ENCODE measurements at regions not wholly inside any gene's neighbourhood (a gene's known extent, or its start where the extent isn't known, plus 50 kb on each side); places are given as distances from the start of the nearest gene placed in this dataset.

DNA sequence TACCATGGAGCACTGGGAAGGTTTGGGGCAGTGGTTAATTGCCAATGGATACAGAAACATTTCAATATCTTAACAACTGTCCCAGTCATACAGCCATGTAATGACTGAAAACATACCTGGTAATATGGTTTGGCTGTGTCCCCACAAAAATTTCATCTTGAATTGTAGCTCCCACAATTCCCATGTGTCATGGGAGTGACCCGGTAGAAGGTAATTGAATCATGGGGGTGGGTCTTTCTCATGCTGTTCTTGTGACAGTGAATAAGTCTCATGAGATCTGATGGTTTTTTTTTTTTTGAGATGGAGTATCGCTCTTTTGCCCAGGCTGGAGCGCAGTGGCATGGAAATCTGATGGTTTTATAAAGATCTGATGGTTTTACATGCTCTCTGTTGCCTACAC is 284.4 kb downstream of the TCF7L2 start:
- H3K9me3 ChIP-seq (ENCODE audit: insufficient read depth, low read length, severe bottlenecking) = no peaks in the 10 kb centered on the region
- H3K79me2 ChIP-seq (ENCODE audit: insufficient read depth, low read length) = no peaks in the 10 kb centered on the region
- no peak for TF ChIP-seq EZH2 (IDR thresholded peaks at IDR 0.05; ENCODE audit: borderline replicate concordance, low read depth, low read length, severe bottlenecking)
- TF ChIP-seq, protein P1, sequence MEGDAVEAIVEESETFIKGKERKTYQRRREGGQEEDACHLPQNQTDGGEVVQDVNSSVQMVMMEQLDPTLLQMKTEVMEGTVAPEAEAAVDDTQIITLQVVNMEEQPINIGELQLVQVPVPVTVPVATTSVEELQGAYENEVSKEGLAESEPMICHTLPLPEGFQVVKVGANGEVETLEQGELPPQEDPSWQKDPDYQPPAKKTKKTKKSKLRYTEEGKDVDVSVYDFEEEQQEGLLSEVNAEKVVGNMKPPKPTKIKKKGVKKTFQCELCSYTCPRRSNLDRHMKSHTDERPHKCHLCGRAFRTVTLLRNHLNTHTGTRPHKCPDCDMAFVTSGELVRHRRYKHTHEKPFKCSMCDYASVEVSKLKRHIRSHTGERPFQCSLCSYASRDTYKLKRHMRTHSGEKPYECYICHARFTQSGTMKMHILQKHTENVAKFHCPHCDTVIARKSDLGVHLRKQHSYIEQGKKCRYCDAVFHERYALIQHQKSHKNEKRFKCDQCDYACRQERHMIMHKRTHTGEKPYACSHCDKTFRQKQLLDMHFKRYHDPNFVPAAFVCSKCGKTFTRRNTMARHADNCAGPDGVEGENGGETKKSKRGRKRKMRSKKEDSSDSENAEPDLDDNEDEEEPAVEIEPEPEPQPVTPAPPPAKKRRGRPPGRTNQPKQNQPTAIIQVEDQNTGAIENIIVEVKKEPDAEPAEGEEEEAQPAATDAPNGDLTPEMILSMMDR (IDR thresholded peaks at IDR 0.05; ENCODE audit: borderline replicate concordance, extremely low read depth, low read length, poor library complexity, severe bottlenecking) = no peak
- H3K9ac ChIP-seq (ENCODE audit: low read depth, low read length) = no peak overlapping the region
- H3K4me3 ChIP-seq (ENCODE audit: low read depth in 1 of 2, low read length in 2 of 2) = no peak overlapping the region
- no peak overlapping the region for H3K27ac ChIP-seq (ENCODE audit: low read length)
- no peaks in the 10 kb centered on the region for H3K36me3 ChIP-seq (ENCODE audit: insufficient read depth, low read length)
- no peaks in the 10 kb centered on the region for H4K20me1 ChIP-seq (ENCODE audit: insufficient read depth, low read length)
- H2AFZ ChIP-seq (ENCODE audit: low read depth, low read length) = no peak overlapping the region
- H3K4me2 ChIP-seq (ENCODE audit: insufficient read depth, low read length) = no peak overlapping the region
- ATAC-seq (ENCODE audit: insufficient read depth, low read depth) = no peak
- no peak for DNase-seq
- H3K27me3 ChIP-seq (ENCODE audit: insufficient read depth, low read length, poor library complexity) = no peaks in the 10 kb centered on the region
- no peaks in the 10 kb centered on the region for H3K4me1 ChIP-seq (ENCODE audit: insufficient read depth, low read length)

GRCh38 chr10:113235508-113235907 is 285.5 kb downstream of the TCF7L2 start:
- ATAC-seq (ENCODE audit: insufficient read depth, low read depth) (no peak), DNase-seq (no peak)
- TF ChIP-seq, protein P1 (IDR thresholded peaks at IDR 0.05; ENCODE audit: borderline replicate concordance, extremely low read depth, low read length, poor library complexity, severe bottlenecking) = no peak
- no peak for TF ChIP-seq EZH2 (IDR thresholded peaks at IDR 0.05; ENCODE audit: borderline replicate concordance, low read depth, low read length, severe bottlenecking)
- H3K4me2 ChIP-seq (ENCODE audit: insufficient read depth, low read length) = no peak overlapping the region
- no peak overlapping the region for H3K4me3 ChIP-seq (ENCODE audit: low read depth in 1 of 2, low read length in 2 of 2)
- H3K27ac ChIP-seq (ENCODE audit: low read length) = no peak overlapping the region
- H4K20me1 ChIP-seq (ENCODE audit: insufficient read depth, low read length) = no peaks in the 10 kb centered on the region
- H3K4me1 ChIP-seq (ENCODE audit: insufficient read depth, low read length) = no peaks in the 10 kb centered on the region
- H3K9ac ChIP-seq (ENCODE audit: low read depth, low read length) = no peak overlapping the region
- H2AFZ ChIP-seq (ENCODE audit: low read depth, low read length) = no peak overlapping the region
- no peaks in the 10 kb centered on the region for H3K9me3 ChIP-seq (ENCODE audit: insufficient read depth, low read length, severe bottlenecking)
- no peaks in the 10 kb centered on the region for H3K27me3 ChIP-seq (ENCODE audit: insufficient read depth, low read length, poor library complexity)
- H3K79me2 ChIP-seq (ENCODE audit: insufficient read depth, low read length) = no peaks in the 10 kb centered on the region
- H3K36me3 ChIP-seq (ENCODE audit: insufficient read depth, low read length) = no peaks in the 10 kb centered on the region

GRCh38 chr10:113236998-113237397 is 287.0 kb downstream of the TCF7L2 start:
- Histone ChIP-seq H3K36me3 (ENCODE audit: insufficient read depth, low read length) (no peaks in the 10 kb centered on the region), H3K79me2 (ENCODE audit: insufficient read depth, low read length) (no peaks in the 10 kb centered on the region), H3K4me2 (ENCODE audit: insufficient read depth, low read length) (no peak overlapping the region), H3K4me3 (ENCODE audit: low read depth in 1 of 2, low read length in 2 of 2) (no peak overlapping the region), H3K9ac (ENCODE audit: low read depth, low read length) (no peak overlapping the region), H2AFZ (ENCODE audit: low read depth, low read length) (no peak overlapping the region), H3K27ac (ENCODE audit: low read length) (no peak overlapping the region), H3K27me3 (ENCODE audit: insufficient read depth, low read length, poor library complexity) (no peaks in the 10 kb centered on the region), H3K4me1 (ENCODE audit: insufficient read depth, low read length) (peaks cover 5% of the 10 kb centered on the region), H3K9me3 (ENCODE audit: insufficient read depth, low read length, severe bottlenecking) (no peaks in the 10 kb centered on the region), H4K20me1 (ENCODE audit: insufficient read depth, low read length) (no peaks in the 10 kb centered on the region)
- ATAC-seq (ENCODE audit: insufficient read depth, low read depth) (no peak), DNase-seq (no peak)
- TF ChIP-seq EZH2 (IDR thresholded peaks at IDR 0.05; ENCODE audit: borderline replicate concordance, low read depth, low read length, severe bottlenecking) = no peak
- TF ChIP-seq, protein P1 (IDR thresholded peaks at IDR 0.05; ENCODE audit: borderline replicate concordance, extremely low read depth, low read length, poor library complexity, severe bottlenecking) = no peak
